ENCODE measurements at regions not wholly inside any gene's neighbourhood (a gene's known extent, or its start where the extent isn't known, plus 50 kb on each side); places are given as distances from the start of the nearest gene placed in this dataset.

DNA sequence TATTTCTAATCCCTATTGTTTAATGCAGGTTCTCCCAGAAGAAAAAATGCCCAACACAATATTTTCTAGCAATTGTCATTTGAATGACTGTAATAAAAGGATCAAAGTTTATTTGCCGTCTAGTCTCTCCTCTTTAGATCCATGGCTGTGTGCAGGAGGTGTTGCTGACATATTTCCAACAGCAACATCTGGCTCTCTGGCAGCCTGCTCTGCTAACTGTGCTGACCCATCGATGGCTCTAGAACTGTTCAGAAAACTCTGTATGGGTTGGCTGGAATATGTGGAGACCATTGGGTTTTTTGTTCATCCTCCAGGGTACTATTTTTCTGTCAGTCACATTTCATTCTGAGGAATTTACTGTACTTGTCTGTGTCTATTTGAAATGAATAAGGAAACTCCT, 202.0 kb upstream of the SLC27A6 start:
- TF ChIP-seq, protein P1, sequence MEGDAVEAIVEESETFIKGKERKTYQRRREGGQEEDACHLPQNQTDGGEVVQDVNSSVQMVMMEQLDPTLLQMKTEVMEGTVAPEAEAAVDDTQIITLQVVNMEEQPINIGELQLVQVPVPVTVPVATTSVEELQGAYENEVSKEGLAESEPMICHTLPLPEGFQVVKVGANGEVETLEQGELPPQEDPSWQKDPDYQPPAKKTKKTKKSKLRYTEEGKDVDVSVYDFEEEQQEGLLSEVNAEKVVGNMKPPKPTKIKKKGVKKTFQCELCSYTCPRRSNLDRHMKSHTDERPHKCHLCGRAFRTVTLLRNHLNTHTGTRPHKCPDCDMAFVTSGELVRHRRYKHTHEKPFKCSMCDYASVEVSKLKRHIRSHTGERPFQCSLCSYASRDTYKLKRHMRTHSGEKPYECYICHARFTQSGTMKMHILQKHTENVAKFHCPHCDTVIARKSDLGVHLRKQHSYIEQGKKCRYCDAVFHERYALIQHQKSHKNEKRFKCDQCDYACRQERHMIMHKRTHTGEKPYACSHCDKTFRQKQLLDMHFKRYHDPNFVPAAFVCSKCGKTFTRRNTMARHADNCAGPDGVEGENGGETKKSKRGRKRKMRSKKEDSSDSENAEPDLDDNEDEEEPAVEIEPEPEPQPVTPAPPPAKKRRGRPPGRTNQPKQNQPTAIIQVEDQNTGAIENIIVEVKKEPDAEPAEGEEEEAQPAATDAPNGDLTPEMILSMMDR (IDR thresholded peaks at IDR 0.05): no peak
- TF ChIP-seq POLR2A (IDR thresholded peaks at IDR 0.05): no peak
